ENCODE measurements at regions not wholly inside any gene's neighbourhood (a gene's known extent, or its start where the extent isn't known, plus 50 kb on each side); places are given as distances from the start of the nearest gene placed in this dataset.
"Not testable (repeated sequence)": the region's sequence is repeated elsewhere in the genome, so short reads cannot be mapped to it uniquely, and the experiment has no call there.

- Histone ChIP-seq H3K4me3 (ENCODE audit: low read depth in 1 of 3, low read length in 3 of 3) (no peak overlapping the region), H3K9me3 (ENCODE audit: control insufficient read depth in 4 of 4, low read length in 3 of 4) (no peaks in the 10 kb centered on the region), H3K4me1 (ENCODE audit: control insufficient read depth in 4 of 4, insufficient read depth in 4 of 4, low read length in 3 of 4) (no peaks in the 10 kb centered on the region), H3K27me3 (ENCODE audit: control insufficient read depth in 4 of 4, insufficient read depth in 4 of 4, low read length in 3 of 4) (no peaks in the 10 kb centered on the region), H3K9ac (ENCODE audit: low read depth in 1 of 2, low read length in 2 of 2) (no peak overlapping the region), H3K27ac (ENCODE audit: low read depth in 1 of 2, low read length in 2 of 2) (no peak overlapping the region), H3K36me3 (ENCODE audit: control insufficient read depth in 4 of 4, insufficient read depth in 3 of 4, low read depth in 1 of 4, low read length in 3 of 4) (no peaks in the 10 kb centered on the region)
- TF ChIP-seq ZBTB33 (IDR thresholded peaks at IDR 0.05) = no peak
- TF ChIP-seq EGR1 (IDR thresholded peaks at IDR 0.05; ENCODE audit: low read depth in 2 of 2) = no peak
- TF ChIP-seq FOXA2 (IDR thresholded peaks at IDR 0.05) = no peak
- TF ChIP-seq, protein P1, sequence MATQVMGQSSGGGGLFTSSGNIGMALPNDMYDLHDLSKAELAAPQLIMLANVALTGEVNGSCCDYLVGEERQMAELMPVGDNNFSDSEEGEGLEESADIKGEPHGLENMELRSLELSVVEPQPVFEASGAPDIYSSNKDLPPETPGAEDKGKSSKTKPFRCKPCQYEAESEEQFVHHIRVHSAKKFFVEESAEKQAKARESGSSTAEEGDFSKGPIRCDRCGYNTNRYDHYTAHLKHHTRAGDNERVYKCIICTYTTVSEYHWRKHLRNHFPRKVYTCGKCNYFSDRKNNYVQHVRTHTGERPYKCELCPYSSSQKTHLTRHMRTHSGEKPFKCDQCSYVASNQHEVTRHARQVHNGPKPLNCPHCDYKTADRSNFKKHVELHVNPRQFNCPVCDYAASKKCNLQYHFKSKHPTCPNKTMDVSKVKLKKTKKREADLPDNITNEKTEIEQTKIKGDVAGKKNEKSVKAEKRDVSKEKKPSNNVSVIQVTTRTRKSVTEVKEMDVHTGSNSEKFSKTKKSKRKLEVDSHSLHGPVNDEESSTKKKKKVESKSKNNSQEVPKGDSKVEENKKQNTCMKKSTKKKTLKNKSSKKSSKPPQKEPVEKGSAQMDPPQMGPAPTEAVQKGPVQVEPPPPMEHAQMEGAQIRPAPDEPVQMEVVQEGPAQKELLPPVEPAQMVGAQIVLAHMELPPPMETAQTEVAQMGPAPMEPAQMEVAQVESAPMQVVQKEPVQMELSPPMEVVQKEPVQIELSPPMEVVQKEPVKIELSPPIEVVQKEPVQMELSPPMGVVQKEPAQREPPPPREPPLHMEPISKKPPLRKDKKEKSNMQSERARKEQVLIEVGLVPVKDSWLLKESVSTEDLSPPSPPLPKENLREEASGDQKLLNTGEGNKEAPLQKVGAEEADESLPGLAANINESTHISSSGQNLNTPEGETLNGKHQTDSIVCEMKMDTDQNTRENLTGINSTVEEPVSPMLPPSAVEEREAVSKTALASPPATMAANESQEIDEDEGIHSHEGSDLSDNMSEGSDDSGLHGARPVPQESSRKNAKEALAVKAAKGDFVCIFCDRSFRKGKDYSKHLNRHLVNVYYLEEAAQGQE (IDR thresholded peaks at IDR 0.05) = no peak
- no peak for TF ChIP-seq GABPA (IDR thresholded peaks at IDR 0.05 in 1 of 2, conservative IDR thresholded peaks at IDR 0.05 in 1 of 2)
- TF ChIP-seq JUND (IDR thresholded peaks at IDR 0.05) = no peak
- TF ChIP-seq YY1 (IDR thresholded peaks at IDR 0.05) = no peak
- TF ChIP-seq HNF4G (IDR thresholded peaks at IDR 0.05) = no peak
- no peak for TF ChIP-seq NR2F2 (IDR thresholded peaks at IDR 0.05)
- TF ChIP-seq HNF4A (conservative IDR thresholded peaks at IDR 0.05) = no peak
- 89% methylated on average over 5 of the region's 5 CpGs for WGBS
- no peak for DNase-seq (ENCODE audit: low spot score)
These were observed 64.9 kb upstream of the HSPB3 start for GRCh38 chr5:54390539-54391031.

GRCh38 chr5:54390015-54390414 lies 65.5 kb upstream of the HSPB3 start:
- no peak for DNase-seq (ENCODE audit: low spot score)
- H3K9me3 ChIP-seq (ENCODE audit: control insufficient read depth in 4 of 4, low read length in 3 of 4) = no peaks in the 10 kb centered on the region
- no peak overlapping the region for H3K27ac ChIP-seq (ENCODE audit: low read depth in 1 of 2, low read length in 2 of 2)

DNA sequence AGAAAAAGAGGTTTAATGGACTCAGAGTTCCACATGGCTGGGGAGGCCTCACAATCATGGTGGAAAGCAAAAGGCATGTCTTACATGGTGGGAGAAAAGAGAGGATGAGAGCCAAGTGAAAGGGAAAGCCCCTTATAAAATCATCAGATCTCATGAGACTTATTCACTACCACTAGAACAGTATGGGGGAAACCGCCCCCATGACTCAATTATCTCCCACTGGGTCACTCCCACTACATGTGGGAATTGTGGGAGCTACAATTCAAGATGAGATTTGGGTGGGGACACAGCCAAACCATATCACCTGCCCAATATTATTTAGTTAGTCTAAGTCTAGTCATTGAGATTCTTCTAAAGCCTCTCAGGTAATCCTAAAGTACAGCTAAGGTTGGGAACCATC lies 66.1 kb upstream of the HSPB3 start:
- H3K4me1 ChIP-seq (ENCODE audit: control insufficient read depth in 4 of 4, insufficient read depth in 4 of 4, low read length in 3 of 4); H3K9me3 ChIP-seq (ENCODE audit: control insufficient read depth in 4 of 4, low read length in 3 of 4); H3K27me3 ChIP-seq (ENCODE audit: control insufficient read depth in 4 of 4, insufficient read depth in 4 of 4, low read length in 3 of 4); H3K36me3 ChIP-seq (ENCODE audit: control insufficient read depth in 4 of 4, insufficient read depth in 3 of 4, low read depth in 1 of 4, low read length in 3 of 4); H3K27ac ChIP-seq (ENCODE audit: low read depth in 1 of 2, low read length in 2 of 2); DNase-seq (ENCODE audit: low spot score); H3K9ac ChIP-seq (ENCODE audit: low read depth in 1 of 2, low read length in 2 of 2); H3K4me3 ChIP-seq (ENCODE audit: low read depth in 1 of 3, low read length in 3 of 3): not testable (repeated sequence)
- 96% methylated on average over 1 of the region's 1 CpG for WGBS

More at GRCh38 chr5:54390015-54390414, 65.5 kb upstream of the HSPB3 start:
- H3K9ac ChIP-seq (ENCODE audit: low read depth in 1 of 2, low read length in 2 of 2) = no peak overlapping the region
- H3K27me3 ChIP-seq (ENCODE audit: control insufficient read depth in 4 of 4, insufficient read depth in 4 of 4, low read length in 3 of 4) = no peaks in the 10 kb centered on the region
- TF ChIP-seq, protein P2, sequence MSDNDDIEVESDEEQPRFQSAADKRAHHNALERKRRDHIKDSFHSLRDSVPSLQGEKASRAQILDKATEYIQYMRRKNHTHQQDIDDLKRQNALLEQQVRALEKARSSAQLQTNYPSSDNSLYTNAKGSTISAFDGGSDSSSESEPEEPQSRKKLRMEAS (IDR thresholded peaks at IDR 0.05) = no peak
- no peak for TF ChIP-seq GABPA (IDR thresholded peaks at IDR 0.05 in 1 of 2, conservative IDR thresholded peaks at IDR 0.05 in 1 of 2)
- TF ChIP-seq FOXA1 (IDR thresholded peaks at IDR 0.05) = no peak
- no peak for TF ChIP-seq TAF1 (conservative IDR thresholded peaks at IDR 0.05)
- TF ChIP-seq JUND (IDR thresholded peaks at IDR 0.05) = no peak
- no peak for TF ChIP-seq RXRA (IDR thresholded peaks at IDR 0.05)
- H3K4me1 ChIP-seq (ENCODE audit: control insufficient read depth in 4 of 4, insufficient read depth in 4 of 4, low read length in 3 of 4) = no peaks in the 10 kb centered on the region
- no peaks in the 10 kb centered on the region for H3K36me3 ChIP-seq (ENCODE audit: control insufficient read depth in 4 of 4, insufficient read depth in 3 of 4, low read depth in 1 of 4, low read length in 3 of 4)
- H3K4me3 ChIP-seq (ENCODE audit: low read depth in 1 of 3, low read length in 3 of 3) = no peak overlapping the region
